Inflammatory macrophage treated with lipopolysaccharide for 1 hour (primary cell): ENCODE measurements at regions not wholly inside any gene's neighbourhood (a gene's known extent, or its start where the extent isn't known, plus 50 kb on each side); places are given as distances from the start of the nearest gene placed in this dataset.
"Not testable (repeated sequence)": the region's sequence is repeated elsewhere in the genome, so short reads cannot be mapped to it uniquely, and the experiment has no call there.

Experiments
- DNase-seq, 2 donors: peaks; one replicate each; pipeline ENCODE4 v3.0.0-alpha.2; 2020 to 2022

DNA sequence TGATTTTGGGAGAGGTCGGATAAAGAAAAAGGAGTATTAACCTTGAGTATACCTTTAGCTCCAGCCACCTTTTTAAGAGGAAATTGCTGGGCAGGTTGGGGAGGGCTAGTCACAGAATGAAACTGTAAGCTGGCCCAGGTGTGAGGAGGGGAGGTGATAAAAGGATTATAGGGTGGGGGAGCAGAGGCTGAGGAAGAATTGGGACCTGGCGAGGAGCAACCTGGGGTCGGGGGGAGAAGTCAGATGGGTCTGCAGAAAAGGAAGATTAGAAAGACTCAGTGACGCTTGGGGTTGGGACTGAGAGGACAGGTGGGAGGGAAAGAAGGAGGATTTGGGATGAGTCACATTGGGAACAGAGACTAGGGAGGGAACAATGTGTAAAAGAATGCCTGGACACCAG is 1548.5 kb upstream of the WWC1 start:
- not testable (repeated sequence) for DNase-seq

DNA sequence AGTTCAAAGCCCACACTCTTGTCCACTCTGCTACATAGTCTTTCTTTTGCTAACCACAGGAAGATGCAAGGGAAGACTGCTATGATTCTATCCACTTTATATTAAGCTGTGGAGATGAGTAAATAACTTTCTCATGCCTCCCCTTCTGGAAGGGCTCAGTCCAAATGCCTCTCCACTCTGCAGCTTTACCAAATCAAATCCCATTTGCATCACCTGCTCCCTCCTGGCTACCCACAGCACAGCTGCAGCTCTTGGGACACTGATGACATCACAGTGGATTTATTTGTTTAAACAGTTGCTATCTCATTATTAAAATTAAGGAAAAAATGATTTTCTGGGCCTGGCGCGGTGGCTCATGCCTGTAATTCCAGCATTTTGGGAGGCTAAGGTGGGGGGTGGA is 1544.9 kb upstream of the WWC1 start:
- no peak for DNase-seq

DNA sequence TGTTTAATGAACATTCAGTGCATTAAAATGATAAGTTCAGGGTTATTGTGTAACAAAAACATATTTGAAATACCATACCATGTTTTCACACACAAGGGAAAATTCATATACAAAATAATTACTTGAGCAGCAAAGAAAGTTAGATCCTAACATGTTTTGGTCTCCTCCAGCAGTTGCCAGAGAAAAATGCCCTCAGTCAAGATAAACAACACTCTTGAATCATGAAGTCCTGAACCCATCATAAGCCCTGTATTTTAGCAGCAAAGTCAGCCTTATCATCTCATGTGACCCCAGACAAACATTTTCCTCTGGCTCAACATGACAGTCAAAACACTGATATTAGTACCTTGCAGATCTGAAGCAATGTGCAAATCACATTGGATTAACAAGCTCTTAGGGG is 1541.1 kb upstream of the WWC1 start:
- no peak for DNase-seq

DNA sequence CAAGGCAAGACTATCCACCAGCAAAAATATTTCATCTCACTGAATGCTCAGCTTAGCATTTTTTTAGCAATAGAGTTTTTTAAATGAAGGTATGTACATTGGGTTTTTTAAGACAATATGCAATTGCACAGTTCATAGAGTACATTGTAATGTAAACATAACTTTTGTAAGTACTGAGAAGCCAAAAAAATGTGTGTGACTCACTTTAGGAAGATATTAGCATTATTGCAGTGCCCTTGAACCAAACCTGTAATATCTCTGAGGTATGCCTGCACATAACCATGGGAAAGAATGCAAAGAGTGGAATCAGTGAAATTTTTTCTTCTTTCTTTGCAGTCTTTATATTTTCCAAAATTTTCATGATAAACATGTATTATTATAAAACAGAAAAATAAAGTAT is 1533.3 kb upstream of the WWC1 start:
- no peak for DNase-seq

DNA sequence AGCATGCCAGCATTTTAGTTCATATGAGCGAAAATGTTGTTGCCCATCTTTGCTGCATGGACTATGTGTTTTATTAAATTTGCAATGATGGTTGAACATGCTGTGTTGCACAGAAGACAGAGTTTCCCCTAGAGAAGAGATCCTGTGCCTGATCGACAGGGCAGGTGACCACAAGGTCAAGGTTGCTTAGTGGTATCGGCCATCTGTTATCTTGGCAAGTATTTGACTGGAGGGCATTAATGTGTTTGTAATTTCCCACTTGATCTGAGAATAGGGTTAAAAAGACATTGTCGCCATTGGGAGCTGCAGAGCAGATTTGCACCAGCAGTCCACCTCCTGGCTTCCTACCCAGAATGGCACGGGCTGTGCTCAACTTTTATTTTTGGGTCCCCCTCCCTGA is 1523.6 kb upstream of the WWC1 start:
- no peak for DNase-seq

DNA sequence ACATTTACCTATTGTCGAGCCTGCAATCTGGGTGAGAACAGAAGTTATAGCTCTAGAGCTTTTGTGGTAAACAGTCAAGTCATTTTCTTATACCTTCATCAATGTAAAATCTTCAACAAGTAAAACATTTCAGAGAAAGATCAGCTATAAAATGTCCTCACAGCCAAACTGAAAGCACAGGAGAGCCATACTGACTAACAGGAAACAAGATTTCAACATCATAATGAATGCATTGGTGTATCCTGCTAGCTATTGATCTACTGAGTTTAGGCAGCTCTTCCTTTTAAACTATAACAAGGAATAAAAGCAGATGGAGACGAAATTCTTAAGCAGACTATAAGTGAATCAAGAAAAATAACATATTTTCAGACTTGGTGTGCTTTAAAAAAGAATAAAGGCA is 1522.9 kb upstream of the WWC1 start:
- no peak for DNase-seq

- no peak for DNase-seq
Measured at GRCh38 chr5:166772770-166773169, 1518.7 kb upstream of the WWC1 start.

DNA sequence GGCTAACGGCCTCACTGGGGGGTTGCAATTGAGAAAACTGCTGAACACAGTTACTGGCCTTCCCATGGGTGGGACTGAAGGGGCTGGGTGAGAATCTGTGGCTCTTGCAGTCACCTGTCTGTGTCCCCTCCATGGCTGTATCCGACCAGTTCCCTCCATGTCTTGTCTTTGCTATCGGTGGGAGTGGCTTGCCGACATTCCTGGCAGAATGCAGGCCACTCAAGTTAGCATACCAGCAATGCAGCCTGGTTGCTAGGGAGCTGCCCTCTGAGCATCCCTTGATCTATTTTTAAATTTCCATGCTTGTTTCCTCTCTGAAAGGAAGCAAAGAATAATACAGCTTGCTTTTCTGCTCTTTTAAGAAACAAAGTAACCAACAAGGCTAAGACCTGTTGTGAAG is 1509.7 kb upstream of the WWC1 start:
- DNase-seq: no peak

DNA sequence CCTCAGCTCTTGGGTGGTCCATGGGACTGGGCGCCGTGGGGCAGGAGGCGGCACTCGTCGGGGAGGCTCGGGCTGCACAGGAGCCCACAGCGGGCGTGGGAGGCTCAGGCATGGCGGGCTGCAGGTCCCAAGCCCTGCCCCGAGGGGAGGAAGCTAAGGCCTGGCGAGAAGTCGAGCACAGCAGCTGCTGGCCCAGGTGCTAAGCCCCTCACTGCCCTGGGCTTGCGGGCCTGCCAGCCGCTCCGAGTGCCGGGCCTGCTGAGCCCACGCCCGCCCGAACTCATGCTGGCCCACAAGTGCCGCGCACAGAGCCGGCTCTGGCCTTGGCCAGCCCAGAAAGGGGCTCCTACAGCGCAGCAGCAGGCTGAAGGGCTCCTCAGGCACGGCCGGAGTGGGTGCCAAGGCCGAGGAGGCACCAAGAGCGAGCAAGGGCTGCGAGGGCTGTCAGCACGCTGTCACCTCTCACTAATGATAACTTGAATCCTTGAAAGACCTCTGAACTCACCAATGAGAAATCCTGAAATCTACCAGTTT is 1506.8 kb upstream of the WWC1 start:
- DNase-seq: no peak

GRCh38 chr5:166786178-166786577 is 1505.3 kb upstream of the WWC1 start:
- DNase-seq: no peak

- no peak for DNase-seq
Measured at GRCh38 chr5:166786889-166787288, 1504.6 kb upstream of the WWC1 start.

DNA sequence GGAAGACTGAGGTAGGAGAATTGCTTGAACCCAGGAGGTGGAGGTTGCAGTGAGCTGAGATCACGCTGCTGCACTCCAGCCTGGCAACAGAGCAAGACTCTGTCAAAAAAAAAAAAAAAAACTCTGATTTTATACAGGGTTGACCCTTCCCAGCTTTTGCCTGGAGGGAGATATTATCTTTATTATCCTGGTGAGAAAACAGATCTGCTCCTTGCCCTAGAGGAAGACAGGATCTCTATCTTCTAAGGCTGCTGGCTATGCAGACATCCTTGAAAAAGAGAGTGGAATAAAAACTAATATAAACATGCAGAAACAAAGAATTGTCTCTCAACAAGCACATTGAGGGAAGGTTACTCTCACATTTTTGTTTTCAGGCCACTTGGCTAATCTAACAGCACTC is 1503.4 kb upstream of the WWC1 start:
- DNase-seq: no peak

DNA sequence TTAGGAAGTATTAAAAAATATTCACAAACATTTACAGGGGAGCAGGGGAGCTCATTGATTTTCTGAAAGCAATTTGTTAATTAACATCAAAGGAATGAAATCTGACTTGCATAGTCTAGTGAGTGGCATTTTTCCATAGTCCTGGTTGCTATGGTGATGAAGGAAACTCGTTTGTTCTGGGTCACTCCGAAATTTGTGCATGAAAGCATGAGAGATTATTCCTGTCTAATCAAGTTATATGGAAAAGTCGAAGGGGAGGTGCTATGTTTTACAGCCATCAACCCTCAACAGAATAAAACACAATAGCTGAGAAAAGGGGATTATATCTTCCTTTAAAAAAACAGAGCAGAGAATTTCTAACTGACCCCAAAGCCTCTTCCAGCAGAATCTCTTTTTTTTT is 1495.7 kb upstream of the WWC1 start:
- no peak for DNase-seq

GRCh38 chr5:166803058-166803457 is 1488.4 kb upstream of the WWC1 start:
- no peak for DNase-seq

- DNase-seq: not testable (repeated sequence)
Measured at GRCh38 chr5:166804223-166804622, 1487.2 kb upstream of the WWC1 start.

DNA sequence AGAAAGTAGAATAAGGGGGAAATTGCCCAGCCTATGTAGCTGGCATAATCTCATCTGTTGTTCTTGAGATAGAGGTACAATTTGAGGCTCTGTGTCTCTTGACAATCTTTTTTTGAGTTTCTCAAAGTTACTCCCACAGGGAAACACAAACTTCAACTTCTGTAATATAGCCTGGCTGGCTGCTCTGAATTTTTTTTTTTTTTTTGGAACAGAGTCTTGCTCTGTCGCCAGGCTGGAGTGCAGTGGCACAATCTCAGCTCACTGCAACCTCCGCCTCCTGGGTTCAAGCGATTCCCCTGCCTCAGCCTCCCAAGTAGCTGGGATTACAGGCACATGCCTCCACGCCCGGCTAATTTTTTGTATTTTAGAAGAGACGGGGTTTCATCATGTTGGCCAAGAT is 1486.8 kb upstream of the WWC1 start:
- DNase-seq: not testable (repeated sequence)

DNA sequence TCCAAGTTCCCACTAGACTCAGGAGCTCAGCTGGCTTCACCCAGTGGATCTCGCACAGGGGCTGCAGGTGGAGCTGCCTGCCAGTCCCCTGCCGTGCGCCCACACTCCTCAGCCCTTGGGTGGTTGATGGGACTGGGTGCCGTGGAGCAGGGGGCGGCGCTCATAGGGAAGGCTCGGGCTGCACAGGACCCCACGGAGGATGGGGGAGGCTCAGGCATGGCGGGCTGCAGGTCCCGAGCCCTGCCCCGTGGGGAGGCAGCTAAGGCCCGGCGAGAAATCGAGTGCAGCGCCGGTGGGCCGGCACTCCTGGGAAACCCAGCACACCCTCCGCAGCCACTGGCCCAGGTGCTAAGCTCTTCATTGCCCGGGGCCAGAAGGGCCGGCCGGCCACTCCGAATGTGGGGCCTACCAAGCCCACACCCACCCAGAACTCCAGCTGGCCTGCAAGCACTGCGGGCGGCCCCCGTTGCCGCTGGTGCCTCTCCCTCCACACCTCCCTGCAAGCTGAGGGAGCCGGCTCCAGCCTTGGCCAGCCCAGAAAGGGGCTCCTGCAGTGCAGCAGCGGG is 1481.3 kb upstream of the WWC1 start:
- not testable (repeated sequence) for DNase-seq

- DNase-seq: no peak
Measured at GRCh38 chr5:166810721-166811120, 1480.7 kb upstream of the WWC1 start.

DNA sequence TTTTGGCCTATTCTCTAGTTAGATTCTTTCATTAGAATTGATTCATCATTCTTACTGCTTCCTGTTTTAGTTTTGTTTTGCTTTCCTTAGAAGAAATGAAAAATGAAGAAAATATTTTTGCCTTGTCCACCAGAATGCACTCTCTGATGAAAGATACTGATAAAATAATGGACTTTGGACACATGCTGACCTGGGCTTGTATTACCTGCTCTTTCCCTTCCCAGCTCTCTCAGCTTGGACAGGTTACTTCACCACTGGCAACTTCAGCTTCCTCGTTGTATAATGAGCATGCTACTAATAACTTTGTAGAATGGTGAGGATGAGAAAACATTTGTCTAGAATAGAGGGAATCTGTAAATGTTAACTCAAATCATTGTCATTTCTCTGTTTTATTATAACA is 1468.1 kb upstream of the WWC1 start:
- no peak for DNase-seq

GRCh38 chr5:166834246-166834645 is 1457.2 kb upstream of the WWC1 start:
- no peak for DNase-seq

DNA sequence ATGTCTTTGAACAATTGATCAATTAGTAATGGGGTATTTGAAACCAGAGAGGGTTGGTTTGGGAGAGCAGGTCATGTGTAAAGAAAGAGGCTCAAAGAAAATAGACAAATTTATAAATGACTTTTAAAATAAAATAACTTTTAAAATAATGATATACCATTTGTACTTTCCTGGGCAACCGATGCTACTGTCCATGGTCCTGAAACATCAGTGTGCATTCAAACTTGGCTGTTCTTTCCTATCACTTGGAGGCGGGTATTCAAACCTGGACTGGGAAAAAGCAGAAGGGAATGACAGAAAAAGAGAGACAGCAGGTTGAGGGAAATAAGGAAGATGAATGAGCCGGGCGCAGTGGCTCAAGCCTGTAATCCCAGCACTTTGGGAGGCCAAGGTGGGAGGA is 1446.4 kb upstream of the WWC1 start:
- DNase-seq: no peak

DNA sequence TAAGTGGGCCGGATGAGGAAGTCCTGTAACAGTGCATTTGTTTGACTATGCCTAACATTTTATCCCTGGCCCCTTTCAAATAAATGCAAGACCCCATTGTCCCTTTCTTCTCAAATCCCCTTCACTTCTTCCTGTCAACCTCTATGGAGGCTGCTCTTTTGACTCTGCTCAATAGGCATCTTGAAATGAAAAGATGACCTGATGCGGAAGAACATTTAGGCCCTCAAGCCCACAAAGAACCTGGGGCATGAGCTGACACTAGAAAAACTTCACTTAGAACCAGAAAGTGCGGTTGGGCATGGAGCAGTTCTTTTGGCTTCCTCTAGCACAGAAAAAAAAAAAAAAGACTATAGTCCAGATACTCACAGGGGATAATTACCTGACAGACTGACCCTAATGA is 1434.7 kb upstream of the WWC1 start:
- no peak for DNase-seq

- no peak for DNase-seq
Measured at GRCh38 chr5:166860426-166860825, 1431.0 kb upstream of the WWC1 start.

DNA sequence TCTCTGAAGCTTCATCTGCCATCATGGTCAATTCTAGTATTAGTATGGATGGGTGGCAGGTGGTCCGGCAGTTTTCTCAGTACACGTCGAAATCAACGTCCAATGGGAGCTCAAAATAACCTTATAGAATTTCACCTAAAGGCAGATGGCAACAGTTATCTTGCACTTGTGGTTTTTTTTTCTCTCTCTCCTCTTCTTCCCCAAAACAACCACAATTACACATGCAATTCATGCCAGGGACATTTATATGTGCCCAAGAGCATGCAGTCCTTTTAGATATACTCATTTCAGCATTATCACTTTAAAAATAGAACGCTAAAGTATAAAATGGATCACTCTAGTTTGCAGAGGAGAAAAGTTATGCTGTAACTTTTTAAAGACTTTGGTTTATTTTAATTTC is 1428.9 kb upstream of the WWC1 start:
- DNase-seq: no peak

GRCh38 chr5:166865206-166865605 is 1426.2 kb upstream of the WWC1 start:
- DNase-seq: no peak

DNA sequence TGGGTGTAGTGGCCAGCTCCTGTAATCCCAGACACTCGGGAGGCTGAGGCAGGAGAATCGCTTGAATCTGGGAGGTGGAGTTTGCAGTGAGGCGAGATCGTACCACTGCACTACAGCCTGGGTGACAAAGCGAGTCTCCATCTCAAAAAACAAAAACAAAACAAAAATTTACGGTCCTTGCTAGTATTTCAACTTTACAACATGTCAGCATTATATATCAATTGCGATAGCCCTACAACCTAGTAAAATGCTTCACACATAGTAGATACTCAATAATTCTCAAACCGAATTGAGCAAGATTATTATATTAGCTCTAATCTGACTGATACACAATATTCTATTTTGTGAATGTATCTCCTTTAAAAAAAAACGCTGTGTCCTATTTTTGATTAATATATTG is 1411.0 kb upstream of the WWC1 start:
- no peak for DNase-seq
